Duodenal mucosa (tissue), 2 donors: ENCODE measurements at regions not wholly inside any gene's neighbourhood (a gene's known extent, or its start where the extent isn't known, plus 50 kb on each side); places are given as distances from the start of the nearest gene placed in this dataset.

Experiments used
- H3K27ac ChIP-seq: one replicate; pipeline ENCODE4 v1.7.0; 2013; ENCODE audit warnings: low read depth, low read length
- H3K27me3 ChIP-seq, 2 donors: one replicate each; pipeline ENCODE4 v1.7.0; 2013; ENCODE audit warnings: low read length in 2 of 2, control low read depth in 1 of 2; ENCODE audit not compliant: insufficient read depth in 2 of 2, control insufficient read depth in 1 of 2
- H3K36me3 ChIP-seq, 2 donors: one replicate each; pipeline ENCODE4 v1.7.0; 2013; ENCODE audit warnings: low read length in 2 of 2, control low read depth in 1 of 2; ENCODE audit not compliant: insufficient read depth in 2 of 2, control insufficient read depth in 1 of 2
- H3K4me1 ChIP-seq, 2 donors: one replicate each; pipeline ENCODE4 v1.7.0; 2013; ENCODE audit warnings: low read length in 2 of 2, control low read depth in 1 of 2; ENCODE audit not compliant: insufficient read depth in 2 of 2, control insufficient read depth in 1 of 2
- H3K4me3 ChIP-seq, 2 donors: one replicate each; pipeline ENCODE4 v1.7.0; 2013; ENCODE audit warnings: low read length in 2 of 2, low read depth in 1 of 2
- H3K9ac ChIP-seq, 2 donors: one replicate each; pipeline ENCODE4 v1.7.0; 2013; ENCODE audit warnings: low read length in 2 of 2, low read depth in 1 of 2
- H3K9me3 ChIP-seq, 2 donors: one replicate each; pipeline ENCODE4 v1.7.0; 2013; ENCODE audit warnings: low read length in 2 of 2, control low read depth in 1 of 2; ENCODE audit not compliant: control insufficient read depth in 1 of 2

- Histone ChIP-seq H3K9me3 (peaks cover 11 to 20% of the 10 kb centered on the region in 2 donors), H3K36me3 (no peaks in the 10 kb centered on the region), H3K27me3 (no peaks in the 10 kb centered on the region), H3K4me3 (no peak overlapping the region), H3K27ac (no peak overlapping the region), H3K9ac (no peak overlapping the region), H3K4me1 (no peaks in the 10 kb centered on the region)
These were observed 1230.7 kb downstream of the PCDH9 start for GRCh38 chr13:65999411-65999810.

GRCh38 chr13:65990684-65991083 is 1239.5 kb downstream of the PCDH9 start:
- Histone ChIP-seq H3K4me1 (no peaks in the 10 kb centered on the region), H3K27ac (no peak overlapping the region), H3K9ac (no peak overlapping the region), H3K36me3 (no peaks in the 10 kb centered on the region), H3K4me3 (no peak overlapping the region), H3K27me3 (no peaks in the 10 kb centered on the region), H3K9me3 (peaks cover 4 to 6% of the 10 kb centered on the region in 2 donors)

- H3K36me3 ChIP-seq, result no peaks in the 10 kb centered on the region
- H3K27me3 ChIP-seq, result no peaks in the 10 kb centered on the region
- peaks cover 0 to 3% of the 10 kb centered on the region in 2 donors for H3K9me3 ChIP-seq
- H3K4me1 ChIP-seq, result no peaks in the 10 kb centered on the region
- H3K9ac ChIP-seq, result no peak overlapping the region
- H3K4me3 ChIP-seq, result no peak overlapping the region
- no peak overlapping the region for H3K27ac ChIP-seq
These were observed 1244.5 kb downstream of the PCDH9 start for GRCh38 chr13:65985612-65986011.

- Histone ChIP-seq H3K4me3 (no peak overlapping the region), H3K4me1 (no peaks in the 10 kb centered on the region), H3K9ac (no peak overlapping the region), H3K27ac (no peak overlapping the region), H3K36me3 (no peaks in the 10 kb centered on the region), H3K9me3 (peaks cover 5 to 11% of the 10 kb centered on the region in 2 donors), H3K27me3 (no peaks in the 10 kb centered on the region)
These were observed 1252.6 kb downstream of the PCDH9 start for GRCh38 chr13:65977525-65977924.

- Histone ChIP-seq H3K4me3 (no peak overlapping the region), H3K36me3 (no peaks in the 10 kb centered on the region), H3K27me3 (no peaks in the 10 kb centered on the region), H3K9me3 (peaks cover 4 to 8% of the 10 kb centered on the region in 2 donors), H3K4me1 (no peaks in the 10 kb centered on the region), H3K27ac (no peak overlapping the region), H3K9ac (no peak overlapping the region)
These were observed 1258.6 kb downstream of the PCDH9 start for GRCh38 chr13:65971541-65971940.

- H3K27me3 ChIP-seq, result no peaks in the 10 kb centered on the region
- no peak overlapping the region for H3K27ac ChIP-seq
- H3K4me1 ChIP-seq, result no peaks in the 10 kb centered on the region
- no peak overlapping the region for H3K4me3 ChIP-seq
- peaks cover 0 to 8% of the 10 kb centered on the region in 2 donors for H3K9me3 ChIP-seq
- H3K9ac ChIP-seq, result no peak overlapping the region
- no peaks in the 10 kb centered on the region for H3K36me3 ChIP-seq
These were observed 1263.1 kb downstream of the PCDH9 start for GRCh38 chr13:65966991-65967451.

- Histone ChIP-seq H3K9ac (no peak overlapping the region), H3K9me3 (peaks cover 0 to 6% of the 10 kb centered on the region in 2 donors), H3K4me1 (no peaks in the 10 kb centered on the region), H3K4me3 (no peak overlapping the region), H3K27ac (no peak overlapping the region), H3K36me3 (no peaks in the 10 kb centered on the region), H3K27me3 (no peaks in the 10 kb centered on the region)
These were observed 1264.6 kb downstream of the PCDH9 start for GRCh38 chr13:65965501-65965900.

- Histone ChIP-seq H3K27me3 (no peaks in the 10 kb centered on the region), H3K4me1 (no peaks in the 10 kb centered on the region), H3K4me3 (no peak overlapping the region), H3K9ac (no peak overlapping the region), H3K27ac (no peak overlapping the region), H3K36me3 (no peaks in the 10 kb centered on the region), H3K9me3 (peaks cover 0 to 6% of the 10 kb centered on the region in 2 donors)
These were observed 1265.5 kb downstream of the PCDH9 start for GRCh38 chr13:65964672-65965071.

- Histone ChIP-seq H3K36me3 (no peaks in the 10 kb centered on the region), H3K4me3 (no peak overlapping the region), H3K27ac (no peak overlapping the region), H3K9me3 (peaks cover 10 to 13% of the 10 kb centered on the region in 2 donors), H3K4me1 (no peaks in the 10 kb centered on the region), H3K9ac (no peak overlapping the region), H3K27me3 (no peaks in the 10 kb centered on the region)
These were observed 1270.8 kb downstream of the PCDH9 start for GRCh38 chr13:65959305-65959704.

- no peaks in the 10 kb centered on the region for H3K27me3 ChIP-seq
- H3K4me3 ChIP-seq, result no peak overlapping the region
- no peak overlapping the region for H3K9ac ChIP-seq
- H3K27ac ChIP-seq, result no peak overlapping the region
- H3K4me1 ChIP-seq, result no peaks in the 10 kb centered on the region
- no peaks in the 10 kb centered on the region for H3K36me3 ChIP-seq
- peaks cover 3 to 5% of the 10 kb centered on the region in 2 donors for H3K9me3 ChIP-seq
These were observed 1283.7 kb downstream of the PCDH9 start for GRCh38 chr13:65946387-65946786.

GRCh38 chr13:65943708-65944107 is 1286.4 kb downstream of the PCDH9 start:
- Histone ChIP-seq H3K4me1 (no peaks in the 10 kb centered on the region), H3K9me3 (peaks cover 0 to 5% of the 10 kb centered on the region in 2 donors), H3K4me3 (no peak overlapping the region), H3K27me3 (no peaks in the 10 kb centered on the region), H3K27ac (no peak overlapping the region), H3K36me3 (no peaks in the 10 kb centered on the region), H3K9ac (no peak overlapping the region)
